IPS-20b (cell line): ENCODE measurements at regions not wholly inside any gene's neighbourhood (a gene's known extent, or its start where the extent isn't known, plus 50 kb on each side); places are given as distances from the start of the nearest gene placed in this dataset.

Source experiments
- H3K27ac ChIP-seq: one replicate; pipeline ENCODE4 v1.5.1; 2013; ENCODE audit warnings: low read length
- H3K27me3 ChIP-seq: 2 replicates; pipeline ENCODE4 v1.6.1; 2013; ENCODE audit warnings: mild to moderate bottlenecking, low read length, inconsistent platforms; ENCODE audit not compliant: insufficient read depth
- H3K36me3 ChIP-seq: 2 replicates; pipeline ENCODE4 v1.6.1; 2013; ENCODE audit warnings: low read depth, mild to moderate bottlenecking, inconsistent platforms, low read length, moderate library complexity; ENCODE audit not compliant: insufficient read depth
- H3K4me1 ChIP-seq: 2 replicates; pipeline ENCODE4 v1.6.1; 2013; ENCODE audit warnings: mild to moderate bottlenecking, control low read depth, inconsistent platforms, low read length, moderate library complexity; ENCODE audit not compliant: insufficient read depth
- H3K4me3 ChIP-seq: 2 replicates; pipeline ENCODE4 v1.5.1; 2013; ENCODE audit warnings: mild to moderate bottlenecking, low read length, inconsistent platforms
- H3K9ac ChIP-seq: 2 replicates; pipeline ENCODE4 v1.6.1; 2013; ENCODE audit warnings: low read depth, mild to moderate bottlenecking, inconsistent platforms, low read length, moderate library complexity
- H3K9me3 ChIP-seq: 2 replicates; pipeline ENCODE4 v1.6.1; 2013; ENCODE audit warnings: mild to moderate bottlenecking, low read depth, low read length, inconsistent platforms; ENCODE audit not compliant: insufficient read depth

DNA sequence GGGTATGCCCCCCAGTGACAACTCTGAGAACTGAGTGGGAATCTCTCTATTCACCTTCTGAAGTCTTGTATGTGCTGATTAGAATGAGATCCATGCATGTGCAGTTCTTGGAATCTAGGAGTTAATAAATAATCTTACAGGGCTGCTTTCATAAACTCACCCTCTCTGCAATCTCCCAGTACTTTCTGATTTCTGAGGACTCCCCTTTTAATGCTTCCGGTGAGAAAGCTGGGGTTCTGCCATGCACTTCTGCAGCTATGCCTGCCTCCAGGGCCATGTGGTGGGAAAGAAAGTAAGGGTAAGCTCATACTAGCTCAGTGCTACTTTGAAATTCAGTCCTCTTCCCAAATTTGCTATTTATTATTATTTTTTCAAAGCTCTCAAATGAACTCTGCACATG, 432.9 kb downstream of the MTX2 start:
- no peak overlapping the region for H3K27ac ChIP-seq
- no peaks in the 10 kb centered on the region for H3K27me3 ChIP-seq
- no peak overlapping the region for H3K9ac ChIP-seq
- no peaks in the 10 kb centered on the region for H3K4me1 ChIP-seq
- no peaks in the 10 kb centered on the region for H3K9me3 ChIP-seq
- H3K36me3 ChIP-seq, result no peaks in the 10 kb centered on the region
- H3K4me3 ChIP-seq, result no peak overlapping the region

DNA sequence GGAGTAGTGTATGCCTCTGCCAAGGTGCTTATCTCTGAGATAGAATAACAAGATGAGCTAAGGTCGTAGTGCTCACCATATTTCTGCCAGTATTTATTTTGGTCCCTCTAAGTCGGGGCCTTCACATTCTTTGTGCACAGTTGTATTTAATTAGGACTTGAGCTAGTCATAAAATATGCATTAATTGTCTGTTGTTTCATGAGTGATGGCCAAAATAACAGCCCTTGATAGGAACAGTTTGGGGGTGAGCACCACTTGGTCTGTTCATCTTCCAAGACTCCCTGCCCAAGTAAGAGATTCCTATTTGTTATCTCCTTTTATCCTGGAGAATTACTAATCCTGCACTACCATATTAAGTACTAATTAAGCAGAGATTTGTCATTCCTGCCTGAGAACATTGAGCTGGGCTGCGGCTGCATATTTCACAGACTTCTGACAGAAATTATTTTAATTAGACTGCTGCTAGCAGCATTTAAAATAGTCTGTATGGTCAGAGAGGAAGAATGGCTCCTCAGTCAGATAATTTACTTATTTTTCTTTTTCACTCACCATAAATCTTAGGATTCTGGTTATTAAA, 435.1 kb downstream of the MTX2 start:
- H3K36me3 ChIP-seq, result no peaks in the 10 kb centered on the region
- no peaks in the 10 kb centered on the region for H3K9me3 ChIP-seq
- H3K27ac ChIP-seq, result no peak overlapping the region
- no peak overlapping the region for H3K4me3 ChIP-seq
- H3K27me3 ChIP-seq, result no peaks in the 10 kb centered on the region
- H3K4me1 ChIP-seq, result no peaks in the 10 kb centered on the region
- no peak overlapping the region for H3K9ac ChIP-seq

DNA sequence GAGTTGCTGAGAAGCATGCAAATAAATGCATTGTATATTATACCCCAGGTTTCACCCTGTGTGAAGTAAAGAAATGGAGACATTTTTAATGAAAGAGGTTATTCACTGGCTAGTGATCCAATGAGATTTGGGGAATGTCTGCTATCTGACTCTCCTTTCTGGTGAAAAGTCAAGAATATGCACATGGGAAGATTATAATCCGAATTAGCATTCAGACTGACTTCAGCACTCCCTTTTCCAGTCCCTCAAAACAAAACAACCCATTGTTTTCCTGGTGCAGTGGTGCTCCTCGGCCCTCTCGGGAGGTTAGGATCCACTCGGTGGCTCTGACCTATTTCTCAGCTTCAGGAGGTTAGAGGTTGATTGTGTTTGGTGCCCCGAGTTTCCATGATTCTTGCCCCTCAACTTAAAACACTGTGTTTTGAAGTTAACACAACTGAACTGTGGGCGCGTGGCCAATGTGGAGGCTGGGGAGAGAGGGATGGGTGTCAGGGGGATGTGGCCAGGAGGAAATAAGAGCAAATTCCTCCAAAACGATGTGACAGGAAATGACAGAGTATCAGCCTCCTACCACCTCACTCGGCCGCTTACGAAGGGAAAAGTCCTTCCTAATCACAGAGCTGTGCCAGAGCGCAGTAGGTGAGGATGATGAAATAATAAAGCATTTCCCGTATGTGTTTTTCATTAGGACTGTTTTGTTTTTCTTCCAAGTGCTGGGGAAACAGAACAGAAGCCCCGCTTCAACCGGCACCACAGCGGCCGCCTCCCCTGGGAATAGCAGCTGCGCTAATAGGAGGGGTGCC, 440.1 kb downstream of the MTX2 start:
- Histone ChIP-seq H3K9ac (no peak overlapping the region), H3K9me3 (no peaks in the 10 kb centered on the region), H3K4me3 (no peak overlapping the region), H3K4me1 (no peaks in the 10 kb centered on the region), H3K36me3 (no peaks in the 10 kb centered on the region), H3K27ac (no peak overlapping the region), H3K27me3 (no peaks in the 10 kb centered on the region; the same call in 1 of the 2 replicates)

DNA sequence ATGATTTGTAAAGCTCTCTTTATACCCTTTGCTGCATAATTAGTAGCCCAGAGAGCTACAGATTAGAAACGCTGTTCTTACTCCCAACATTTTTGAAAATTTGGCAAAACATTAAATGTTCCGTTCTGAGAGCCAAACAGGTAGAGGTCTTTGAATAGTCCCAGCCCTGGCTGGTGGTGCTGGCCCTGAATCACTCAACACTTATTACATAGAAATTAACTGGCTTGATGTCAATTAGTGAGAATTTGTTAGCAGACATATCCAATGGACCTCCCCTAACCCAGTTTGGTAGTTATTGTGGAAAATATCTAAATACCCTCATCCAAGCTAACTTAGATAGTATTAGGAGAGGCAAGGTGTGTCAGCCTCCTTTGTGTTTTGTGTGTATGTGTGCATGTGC, 440.7 kb downstream of the MTX2 start:
- H3K4me1 ChIP-seq, result no peaks in the 10 kb centered on the region
- H3K9me3 ChIP-seq, result no peaks in the 10 kb centered on the region
- no peak overlapping the region for H3K9ac ChIP-seq
- H3K27ac ChIP-seq, result no peak overlapping the region
- H3K4me3 ChIP-seq, result no peak overlapping the region
- H3K36me3 ChIP-seq, result no peaks in the 10 kb centered on the region
- H3K27me3 ChIP-seq, result no peaks in the 10 kb centered on the region; the same call in 1 of the 2 replicates

DNA sequence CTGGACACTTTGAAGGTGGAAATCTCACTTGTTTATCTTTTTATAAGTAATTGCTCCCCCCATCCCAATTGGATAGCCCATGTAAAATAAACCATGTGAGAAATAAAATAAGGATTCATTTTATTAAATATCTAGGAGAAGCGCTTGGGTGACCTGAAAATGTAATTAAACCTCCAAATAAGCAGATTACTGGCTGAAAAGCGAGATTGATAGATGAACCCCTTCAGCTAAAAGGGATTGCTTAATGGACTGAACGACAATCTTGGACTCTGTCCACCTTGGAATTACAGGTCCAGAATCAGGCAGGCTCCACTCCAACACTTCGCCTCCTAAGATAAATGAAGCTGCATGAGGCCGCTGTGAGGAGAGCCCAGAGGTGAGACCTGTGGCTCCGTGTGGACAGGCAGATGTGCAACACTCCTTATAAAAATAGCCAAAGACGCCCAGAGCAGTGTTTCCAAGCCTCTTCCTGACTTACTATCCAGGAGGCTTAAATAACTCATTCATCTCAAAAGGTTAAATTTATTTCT, 441.5 kb downstream of the MTX2 start:
- no peaks in the 10 kb centered on the region for H3K9me3 ChIP-seq
- no peak overlapping the region for H3K4me3 ChIP-seq
- no peaks in the 10 kb centered on the region for H3K4me1 ChIP-seq
- no peak overlapping the region for H3K9ac ChIP-seq
- no peak overlapping the region for H3K27ac ChIP-seq
- H3K36me3 ChIP-seq, result no peaks in the 10 kb centered on the region
- no peaks in the 10 kb centered on the region; the same call in 1 of the 2 replicates for H3K27me3 ChIP-seq

DNA sequence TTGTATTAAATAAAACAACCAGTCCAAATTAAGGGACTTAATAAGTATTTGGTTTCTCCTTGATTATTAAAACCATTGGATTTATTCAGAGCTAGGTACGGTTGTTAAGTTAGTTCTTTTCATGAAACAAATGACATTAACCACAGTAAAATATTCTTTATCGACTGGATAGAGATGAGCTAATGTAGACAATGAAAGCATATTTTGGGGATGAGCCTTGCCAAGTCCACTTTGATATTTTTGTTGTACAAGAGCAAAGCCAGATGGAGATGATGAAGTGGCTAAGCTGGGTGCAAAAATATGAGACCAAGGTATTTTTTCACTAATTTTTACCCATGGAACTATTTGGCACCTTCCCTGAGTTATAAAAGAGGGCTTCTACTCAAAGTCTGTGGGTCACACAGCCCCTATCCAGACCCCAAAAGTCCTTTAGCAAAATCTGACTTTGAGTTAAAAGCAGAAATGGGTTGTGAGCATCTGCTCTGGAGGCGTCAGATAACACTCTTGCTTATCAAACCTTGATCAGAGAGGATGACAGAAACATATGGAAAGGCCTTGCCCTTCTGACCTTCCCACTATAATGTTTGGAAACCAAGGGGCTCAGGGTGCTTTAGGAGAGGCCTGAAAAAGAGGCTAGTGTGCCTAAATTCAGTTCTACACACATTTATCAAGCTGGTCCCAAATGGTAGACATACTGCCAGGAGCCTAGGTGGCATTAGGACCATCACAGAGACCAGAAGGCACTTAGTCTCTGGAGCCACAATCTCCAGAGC, 456.8 kb downstream of the MTX2 start:
- no peak overlapping the region for H3K27ac ChIP-seq
- H3K9me3 ChIP-seq, result no peaks in the 10 kb centered on the region
- H3K36me3 ChIP-seq, result no peaks in the 10 kb centered on the region

DNA sequence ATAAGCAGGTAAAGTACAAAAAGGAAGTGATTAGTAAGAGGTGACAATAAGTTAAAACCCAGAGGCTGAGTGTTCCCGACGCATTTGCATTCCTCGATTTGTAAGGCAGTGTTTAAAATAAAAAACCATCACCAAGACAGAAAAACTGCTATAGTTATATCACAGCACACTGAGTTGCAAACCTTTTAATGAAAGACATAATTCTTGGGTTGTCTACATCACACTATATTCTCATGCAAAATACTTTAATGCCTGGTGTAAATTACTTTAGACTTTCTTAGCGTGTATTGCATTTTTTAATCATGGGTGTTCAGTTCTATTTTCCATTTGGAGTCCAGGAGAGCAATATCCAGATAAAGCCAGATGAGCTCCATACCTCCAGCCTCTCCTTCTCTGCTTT, 458.5 kb downstream of the MTX2 start:
- H3K4me3 ChIP-seq, result no peak overlapping the region
- H3K27me3 ChIP-seq, result no peaks in the 10 kb centered on the region
- H3K27ac ChIP-seq, result no peak overlapping the region
- H3K9ac ChIP-seq, result no peak overlapping the region
- no peaks in the 10 kb centered on the region for H3K36me3 ChIP-seq
- no peaks in the 10 kb centered on the region for H3K4me1 ChIP-seq
- no peaks in the 10 kb centered on the region for H3K9me3 ChIP-seq

More for the DNA sequence above, 456.8 kb downstream of the MTX2 start:
- H3K9ac ChIP-seq, result no peak overlapping the region
- no peaks in the 10 kb centered on the region for H3K4me1 ChIP-seq
- no peaks in the 10 kb centered on the region for H3K27me3 ChIP-seq
- H3K4me3 ChIP-seq, result no peak overlapping the region

DNA sequence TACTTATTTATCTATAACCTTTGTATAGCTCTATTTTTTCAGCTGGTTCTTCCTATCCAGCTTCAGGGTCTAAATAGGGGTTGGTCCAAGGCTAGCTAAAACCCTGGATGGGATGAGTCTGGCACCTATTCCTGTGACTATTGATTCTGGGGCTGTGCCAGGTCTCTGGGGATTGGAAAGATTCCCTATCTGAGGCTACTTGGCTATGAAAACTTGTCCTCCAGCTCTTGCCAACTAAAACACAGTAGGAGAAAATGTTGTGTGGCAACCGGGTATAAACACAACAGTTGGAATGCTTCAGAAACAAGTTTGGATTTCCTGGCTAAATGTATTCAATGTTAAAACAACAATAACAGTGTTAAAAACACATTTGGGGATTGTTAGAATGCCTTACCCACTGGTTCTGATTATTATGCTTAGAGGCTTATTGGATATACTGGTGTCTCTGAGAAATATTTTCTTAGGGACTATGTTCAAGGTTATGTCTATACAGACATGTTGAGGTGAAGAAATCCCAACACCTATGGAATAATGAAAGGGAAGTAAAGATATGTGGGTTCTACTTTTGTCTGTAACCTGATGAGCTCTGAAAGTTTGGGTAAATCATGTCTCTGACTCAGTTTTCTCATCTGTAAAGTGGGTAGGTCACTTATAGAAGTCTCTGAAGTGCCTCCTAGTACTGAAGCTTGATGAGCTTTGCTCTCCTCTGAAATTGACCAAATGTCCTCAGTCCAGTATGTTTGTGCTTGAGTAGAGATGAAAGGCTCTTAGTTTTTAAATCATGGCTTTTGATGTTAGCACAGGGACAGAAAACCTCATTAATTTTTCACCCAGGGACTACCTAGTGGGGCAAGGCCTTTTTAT, 460.7 kb downstream of the MTX2 start:
- Histone ChIP-seq H3K27me3 (no peaks in the 10 kb centered on the region), H3K4me3 (no peak overlapping the region), H3K27ac (no peak overlapping the region), H3K4me1 (no peaks in the 10 kb centered on the region), H3K9ac (no peak overlapping the region), H3K36me3 (no peaks in the 10 kb centered on the region), H3K9me3 (no peaks in the 10 kb centered on the region)

DNA sequence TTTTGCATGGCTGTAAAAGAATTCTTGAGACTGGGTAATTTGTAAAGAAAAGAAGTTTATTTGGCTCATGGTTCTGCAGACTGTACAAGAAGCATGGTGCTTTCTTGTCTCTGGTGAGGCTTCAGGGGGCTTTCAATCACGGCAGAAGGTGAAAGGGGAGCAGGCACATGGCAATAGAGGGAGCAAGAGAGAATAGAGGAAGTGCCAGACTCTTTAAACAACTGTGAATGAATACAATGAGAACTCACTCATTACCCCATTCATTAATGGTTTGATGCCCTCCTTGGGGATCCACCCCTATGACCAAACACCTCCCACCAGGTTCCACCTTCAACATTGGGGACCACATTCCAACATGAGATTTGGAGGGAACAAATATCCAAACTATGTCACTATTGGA, 463.5 kb downstream of the MTX2 start:
- no peaks in the 10 kb centered on the region for H3K9me3 ChIP-seq
- no peak overlapping the region for H3K27ac ChIP-seq
- no peak overlapping the region for H3K4me3 ChIP-seq
- no peak overlapping the region for H3K9ac ChIP-seq
- no peaks in the 10 kb centered on the region for H3K27me3 ChIP-seq
- H3K36me3 ChIP-seq, result no peaks in the 10 kb centered on the region
- no peaks in the 10 kb centered on the region for H3K4me1 ChIP-seq

DNA sequence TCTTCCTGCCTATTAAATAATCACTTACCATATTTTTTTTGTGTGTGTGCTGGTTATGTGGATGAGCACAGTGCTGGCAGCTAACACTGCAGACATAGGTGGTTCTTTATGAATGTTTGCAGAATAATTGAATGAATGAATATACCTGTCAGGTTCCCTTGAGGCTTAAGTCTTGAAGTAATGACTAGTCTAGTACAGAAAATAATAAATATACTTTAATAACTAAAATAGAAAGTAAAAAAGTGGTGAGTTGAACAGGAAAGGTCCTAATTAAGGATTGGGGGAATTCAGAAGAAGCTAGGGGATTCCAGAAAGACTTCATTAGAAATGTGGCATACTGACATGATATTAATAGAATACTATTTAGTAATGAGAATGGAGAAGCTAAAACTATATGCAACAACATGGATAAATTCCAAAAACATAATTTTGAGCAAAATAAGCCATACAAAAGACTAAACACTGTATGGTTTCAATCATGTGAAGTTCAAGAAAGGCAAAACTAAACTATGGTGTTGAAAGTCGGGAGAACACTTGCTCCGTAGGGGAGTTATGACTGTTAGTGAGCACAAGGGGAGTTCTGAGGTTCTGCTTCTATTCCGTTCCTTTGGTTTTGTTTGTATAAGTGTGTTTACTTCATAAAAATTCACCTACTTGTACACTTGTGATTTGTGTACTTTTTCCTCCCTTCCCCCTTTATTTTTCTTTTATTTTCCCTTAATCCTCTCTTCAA, 464.6 kb downstream of the MTX2 start:
- Histone ChIP-seq H3K36me3 (no peaks in the 10 kb centered on the region), H3K9me3 (no peaks in the 10 kb centered on the region), H3K27me3 (no peaks in the 10 kb centered on the region), H3K27ac (no peak overlapping the region), H3K4me1 (no peaks in the 10 kb centered on the region), H3K9ac (no peak overlapping the region), H3K4me3 (no peak overlapping the region)

DNA sequence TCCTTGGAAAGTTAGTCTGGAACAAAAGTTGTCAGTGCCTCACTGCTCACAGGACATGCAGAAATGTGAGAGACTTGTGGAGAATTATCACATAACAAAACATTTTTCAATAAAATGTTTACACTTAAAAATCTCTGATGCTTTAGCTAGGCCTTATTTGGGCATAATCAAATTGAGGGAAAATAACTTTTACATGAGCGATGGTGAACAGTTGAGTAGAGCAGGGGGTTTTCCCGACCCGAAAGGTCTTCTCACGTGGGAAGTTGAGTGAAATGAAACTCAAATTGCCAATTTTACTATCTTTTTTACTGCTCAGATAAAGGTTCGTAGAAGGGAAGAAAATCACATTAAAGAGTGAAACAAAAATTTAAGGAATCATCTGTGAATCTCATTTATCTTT, 465.6 kb downstream of the MTX2 start:
- Histone ChIP-seq H3K9me3 (no peaks in the 10 kb centered on the region), H3K27me3 (no peaks in the 10 kb centered on the region), H3K27ac (no peak overlapping the region), H3K9ac (no peak overlapping the region), H3K4me3 (no peak overlapping the region), H3K4me1 (no peaks in the 10 kb centered on the region), H3K36me3 (no peaks in the 10 kb centered on the region)
